Stomach (tissue), 8 donors: ENCODE measurements at regions not wholly inside any gene's neighbourhood (a gene's known extent, or its start where the extent isn't known, plus 50 kb on each side); places are given as distances from the start of the nearest gene placed in this dataset.

ENCODE experiments used
- DNase-seq, 2 donors: peaks; one replicate each; pipeline versions ENCODE4 v3.0.0 to v3.0.0-alpha.2; 2013 to 2019
- H3K27ac ChIP-seq, 5 donors: fragments of 200-600 bp in 4 of 5; sonication (generic) in 4 of 5; one replicate each; pipeline ENCODE4 v1.5.1; 2013 to 2019; ENCODE audit warnings: mild to moderate bottlenecking in 1 of 5, moderate library complexity in 1 of 5
- H3K27me3 ChIP-seq, 3 donors: fragments of 200-600 bp; sonication (generic); one replicate each; pipeline ENCODE4 v1.5.1; 2017 to 2019; ENCODE audit warnings: mixed run types in 1 of 3
- H3K36me3 ChIP-seq, 4 donors: fragments of 200-600 bp; sonication (generic); 1 replicate in 3 of 4; 2 replicates in 1 of 4; pipeline ENCODE4 v1.5.1; 2016 to 2019
- H3K4me1 ChIP-seq, 4 donors: fragments of 200-600 bp; sonication (generic); one replicate each; pipeline ENCODE4 v1.5.1; 2016 to 2019
- H3K4me3 ChIP-seq, 4 donors: fragments of 200-600 bp; sonication (generic) in 3 of 4; one replicate each; pipeline ENCODE4 v1.5.1; 2016 to 2019; ENCODE audit warnings: mild to moderate bottlenecking in 1 of 4
- H3K9me3 ChIP-seq, 4 donors: fragments of 200-600 bp; sonication (generic); one replicate each; pipeline ENCODE4 v1.5.1; 2016 to 2019
- EP300 ChIP-seq: sonication (generic); formaldehyde crosslinking; IDR thresholded peaks from one replicate; pipeline ENCODE4 v1.6.1; 2017; ENCODE audit warnings: antibody characterized with exemption
- POLR2A ChIP-seq, 4 donors: fragments of 450-650 bp; IDR thresholded peaks; one replicate each; pipeline ENCODE4 v1.6.1; 2016; ENCODE audit warnings: antibody characterized with exemption in 4 of 4, control low read depth in 2 of 4, mild to moderate bottlenecking in 1 of 4, moderate library complexity in 1 of 4
- POLR2AphosphoS5 ChIP-seq, 3 donors: sonication (generic); formaldehyde crosslinking; IDR thresholded peaks; one replicate each; pipeline ENCODE4 v1.6.1; 2016; ENCODE audit warnings: antibody characterized with exemption in 3 of 3
- WGBS, 5 donors: extraction: QIAGEN DNeasy Blood & Tissue Kit in 3 of 5; methylation state at CpG; one replicate each; pipeline versions ENCODE4 v1.1.5 to v1.1.7; 2013 to 2018; 5-methylcytosine and 5-hydroxymethylcytosine counted together
- intact Hi-C: fragments of 100-400 bp; cut with DNase I; formaldehyde crosslinking; loops from one replicate; pipeline ENCODE4 v1.15.1; 2023; ENCODE audit warnings: low total_unique reads
- TF ChIP-seq, protein P1 (sequence below), 7 experiments: fragments of 450-650 bp in 4 of 7; fragments of 200-600 bp in 3 of 7; sonication (generic) in 3 of 7; IDR thresholded peaks; one replicate each; pipeline ENCODE4 v1.5.1; 2016 to 2019; ENCODE audit warnings: antibody characterized with exemption in 7 of 7, control low read depth in 2 of 7, mild to moderate bottlenecking in 1 of 7
- donor health status: healthy with polysubstance abuse.
- donor health status: Bipolar disorder and iron deficiency.
- donor health status: healthy.

DNA sequence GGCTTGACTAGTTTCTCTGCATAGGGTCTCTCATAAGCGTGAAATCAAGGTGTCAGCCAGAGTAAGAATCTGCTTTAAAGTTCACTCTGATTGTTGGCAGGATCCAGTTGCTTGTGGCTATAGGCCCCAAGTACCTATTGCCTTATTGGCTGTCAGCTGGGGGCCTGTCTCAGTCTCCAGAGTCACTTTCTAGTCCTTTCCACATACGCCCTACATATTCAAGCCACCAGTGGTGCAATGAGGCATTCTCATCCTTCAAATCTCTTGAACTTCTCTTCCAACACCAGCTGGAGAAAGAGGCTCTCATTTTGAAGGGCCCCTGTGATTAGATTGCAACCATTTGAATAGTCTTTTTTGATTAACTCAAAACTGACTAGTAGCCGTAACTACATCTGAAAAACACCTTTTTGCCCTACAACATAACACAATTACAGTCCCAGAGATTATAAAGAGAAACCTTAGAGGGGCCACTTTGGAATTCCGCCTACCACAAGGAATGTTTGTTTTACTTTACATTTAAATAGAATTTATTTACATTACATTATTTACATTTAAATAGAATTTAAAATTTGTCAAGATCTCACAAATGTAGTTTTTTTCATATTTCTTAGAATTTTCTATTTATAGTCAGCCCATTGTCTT lies 520.1 kb downstream of the DSC3 start:
- Histone ChIP-seq H3K4me1 (no peaks in the 10 kb centered on the region), H3K9me3 (no peaks in the 10 kb centered on the region), H3K4me3 (no peak overlapping the region), H3K27ac (no peak overlapping the region), H3K36me3 (no peaks in the 10 kb centered on the region), H3K27me3 (no peaks in the 10 kb centered on the region)
- TF ChIP-seq POLR2AphosphoS5 (IDR thresholded peaks at IDR 0.05) (no peak), POLR2A (IDR thresholded peaks at IDR 0.05) (no peak), EP300 (no peak)
- TF ChIP-seq, protein P1, sequence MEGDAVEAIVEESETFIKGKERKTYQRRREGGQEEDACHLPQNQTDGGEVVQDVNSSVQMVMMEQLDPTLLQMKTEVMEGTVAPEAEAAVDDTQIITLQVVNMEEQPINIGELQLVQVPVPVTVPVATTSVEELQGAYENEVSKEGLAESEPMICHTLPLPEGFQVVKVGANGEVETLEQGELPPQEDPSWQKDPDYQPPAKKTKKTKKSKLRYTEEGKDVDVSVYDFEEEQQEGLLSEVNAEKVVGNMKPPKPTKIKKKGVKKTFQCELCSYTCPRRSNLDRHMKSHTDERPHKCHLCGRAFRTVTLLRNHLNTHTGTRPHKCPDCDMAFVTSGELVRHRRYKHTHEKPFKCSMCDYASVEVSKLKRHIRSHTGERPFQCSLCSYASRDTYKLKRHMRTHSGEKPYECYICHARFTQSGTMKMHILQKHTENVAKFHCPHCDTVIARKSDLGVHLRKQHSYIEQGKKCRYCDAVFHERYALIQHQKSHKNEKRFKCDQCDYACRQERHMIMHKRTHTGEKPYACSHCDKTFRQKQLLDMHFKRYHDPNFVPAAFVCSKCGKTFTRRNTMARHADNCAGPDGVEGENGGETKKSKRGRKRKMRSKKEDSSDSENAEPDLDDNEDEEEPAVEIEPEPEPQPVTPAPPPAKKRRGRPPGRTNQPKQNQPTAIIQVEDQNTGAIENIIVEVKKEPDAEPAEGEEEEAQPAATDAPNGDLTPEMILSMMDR (IDR thresholded peaks at IDR 0.05), result no peak
- intact Hi-C loops, result no loop called here
- 66 to 79% (median 74%) methylated on average over 4 of the region's 4 CpGs for WGBS, 5 donors
- no peak for DNase-seq

DNA sequence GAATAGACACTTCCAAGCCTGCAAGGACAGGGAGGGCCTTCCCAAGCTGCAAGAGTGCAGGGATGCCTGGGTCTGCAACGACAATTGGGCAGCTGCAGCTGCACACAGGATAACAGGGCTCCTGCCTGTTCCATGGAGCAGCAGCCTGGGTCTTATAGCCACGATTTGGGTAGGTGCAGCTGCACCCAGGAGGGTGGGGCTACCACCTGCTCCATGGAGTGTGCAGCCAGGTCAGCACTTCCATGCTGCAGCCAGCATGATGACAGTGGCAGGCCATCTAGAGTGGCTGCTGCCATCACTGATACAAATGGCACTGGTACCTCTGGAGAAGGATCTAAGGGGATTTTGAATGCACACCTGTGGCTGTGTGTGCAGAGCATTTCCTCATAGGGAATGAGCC lies 528.5 kb downstream of the DSC3 start:
- Histone ChIP-seq H3K27ac (no peak overlapping the region), H3K9me3 (peaks cover 0 to 13% (median 0%) of the 10 kb centered on the region in 4 donors), H3K27me3 (no peaks in the 10 kb centered on the region), H3K4me3 (no peak overlapping the region), H3K36me3 (no peaks in the 10 kb centered on the region), H3K4me1 (no peaks in the 10 kb centered on the region)
- intact Hi-C loops, result no loop called here
- no peak for DNase-seq
- WGBS, 5 donors, result 21 to 83% (median 34%) methylated on average over 1 to 2 of the region's 2 CpGs
- TF ChIP-seq POLR2A (IDR thresholded peaks at IDR 0.05), result no peak
- no peak for TF ChIP-seq POLR2AphosphoS5 (IDR thresholded peaks at IDR 0.05)
- TF ChIP-seq, protein P1 (IDR thresholded peaks at IDR 0.05), result no peak
- TF ChIP-seq EP300, result no peak

DNA sequence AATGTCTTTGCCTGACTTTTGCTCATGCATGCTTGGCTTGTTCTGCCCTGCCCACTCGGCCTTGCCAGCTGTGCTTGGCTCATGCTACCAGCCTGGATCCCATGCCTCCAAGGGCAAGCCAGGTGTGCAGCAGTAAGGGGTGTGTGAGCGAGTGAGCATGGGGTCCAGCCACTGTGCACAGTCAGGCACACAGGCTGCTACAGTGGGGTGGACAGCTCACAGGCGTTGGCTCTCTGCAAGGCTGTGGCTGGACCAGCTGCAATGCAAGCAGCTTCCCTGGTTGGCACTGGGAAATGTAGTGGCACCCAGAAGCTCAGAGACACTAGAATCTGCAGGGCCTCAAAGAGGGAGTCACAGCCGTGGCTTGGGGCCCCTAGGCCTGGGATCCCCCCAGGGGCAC lies 529.7 kb downstream of the DSC3 start:
- H3K36me3 ChIP-seq, result no peaks in the 10 kb centered on the region
- 66 to 86% (median 72%) methylated on average over 2 to 4 of the region's 4 CpGs for WGBS, 5 donors
- H3K4me1 ChIP-seq, result no peaks in the 10 kb centered on the region
- no peak for DNase-seq
- TF ChIP-seq POLR2AphosphoS5 (IDR thresholded peaks at IDR 0.05) (no peak), POLR2A (IDR thresholded peaks at IDR 0.05) (no peak), EP300 (no peak)
- TF ChIP-seq, protein P1 (IDR thresholded peaks at IDR 0.05), result no peak
- H3K4me3 ChIP-seq, result no peak overlapping the region
- no peak overlapping the region for H3K27ac ChIP-seq
- intact Hi-C loops, result no loop called here
- H3K9me3 ChIP-seq, result peaks cover 0 to 13% (median 0%) of the 10 kb centered on the region in 4 donors
- no peaks in the 10 kb centered on the region for H3K27me3 ChIP-seq

DNA sequence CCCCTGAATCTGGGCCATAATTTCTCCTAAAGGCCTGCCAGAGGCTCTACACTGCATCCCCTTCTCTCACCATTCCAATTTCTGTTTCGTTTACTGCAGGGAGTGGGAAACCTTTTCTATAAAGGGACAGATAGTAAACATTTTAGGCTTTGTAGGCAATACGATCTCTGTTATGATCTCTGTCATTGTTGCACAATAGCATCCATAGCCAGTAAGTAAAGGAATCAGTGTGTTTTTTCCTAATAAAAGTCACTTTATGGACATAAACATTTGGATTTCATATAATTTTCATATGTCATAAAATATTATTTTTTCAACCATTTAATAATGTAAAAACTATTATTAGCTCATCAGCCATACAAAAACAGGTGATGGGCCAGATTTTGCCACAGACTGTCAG lies 531.7 kb downstream of the DSC3 start:
- H3K27ac ChIP-seq, result no peak overlapping the region
- no peaks in the 10 kb centered on the region for H3K27me3 ChIP-seq
- no peak overlapping the region for H3K4me3 ChIP-seq
- TF ChIP-seq POLR2AphosphoS5 (IDR thresholded peaks at IDR 0.05) (no peak), POLR2A (IDR thresholded peaks at IDR 0.05) (no peak), EP300 (no peak)
- TF ChIP-seq, protein P1 (IDR thresholded peaks at IDR 0.05), result no peak
- H3K36me3 ChIP-seq, result no peaks in the 10 kb centered on the region
- no peak for DNase-seq
- no peaks in the 10 kb centered on the region for H3K4me1 ChIP-seq
- H3K9me3 ChIP-seq, result peaks cover 0 to 13% (median 0%) of the 10 kb centered on the region in 4 donors
- 49 to 75% (median 62%) methylated on average over 2 of the region's 2 CpGs for WGBS, 5 donors
- intact Hi-C loops, result no loop called here
